ENCODE measurements at regions not wholly inside any gene's neighbourhood (a gene's known extent, or its start where the extent isn't known, plus 50 kb on each side); places are given as distances from the start of the nearest gene placed in this dataset.

GRCh38 chr1:212214325-212214724 is 70.9 kb upstream of the PPP2R5A start:
- H3K4me1 ChIP-seq (replicated peaks in 1 of 2), result no peaks in the 10 kb centered on the region
- 0 to 69% (median 59%) methylated on average over 1 of the region's 1 CpG for WGBS, 4 donors
- TF ChIP-seq CTCF (IDR thresholded peaks at IDR 0.05), result no peak
- no peak for TF ChIP-seq POLR2A (IDR thresholded peaks at IDR 0.05)
- no peak for DNase-seq
- no peaks in the 10 kb centered on the region for H3K9me3 ChIP-seq (replicated peaks in 1 of 3)
- intact Hi-C loops (cut with DNase I), result no loop called here
- no peaks in the 10 kb centered on the region for H3K27me3 ChIP-seq
- H3K27ac ChIP-seq, result no peak overlapping the region
- no peaks in the 10 kb centered on the region for H3K36me3 ChIP-seq (replicated peaks in 1 of 2)
- no peak overlapping the region for H3K4me3 ChIP-seq

- no peak overlapping the region for H3K4me3 ChIP-seq
- intact Hi-C loops (cut with DNase I), result no loop called here
- TF ChIP-seq POLR2A (IDR thresholded peaks at IDR 0.05) (no peak), CTCF (IDR thresholded peaks at IDR 0.05) (no peak)
- no peak overlapping the region for H3K27ac ChIP-seq
- DNase-seq, result no peak
- H3K9me3 ChIP-seq (replicated peaks in 1 of 3), result no peaks in the 10 kb centered on the region
- WGBS, 4 donors, result 86 to 92% (median 88%) methylated on average over 3 of the region's 3 CpGs
- H3K36me3 ChIP-seq (replicated peaks in 1 of 2), result no peaks in the 10 kb centered on the region
- no peaks in the 10 kb centered on the region for H3K27me3 ChIP-seq
- H3K4me1 ChIP-seq (replicated peaks in 1 of 2), result no peaks in the 10 kb centered on the region
Observed at GRCh38 chr1:212215910-212216309, 69.3 kb upstream of the PPP2R5A start.

- H3K4me3 ChIP-seq, result no peak overlapping the region
- intact Hi-C loops (cut with DNase I), result no loop called here
- no peak overlapping the region for H3K27ac ChIP-seq
- H3K27me3 ChIP-seq, result no peaks in the 10 kb centered on the region
- H3K4me1 ChIP-seq (replicated peaks in 1 of 2), result no peaks in the 10 kb centered on the region
- TF ChIP-seq CTCF (IDR thresholded peaks at IDR 0.05) (no peak), POLR2A (IDR thresholded peaks at IDR 0.05) (no peak)
- WGBS, 4 donors, result 75 to 90% (median 83%) methylated on average over 2 to 3 of the region's 3 CpGs
- no peaks in the 10 kb centered on the region for H3K36me3 ChIP-seq (replicated peaks in 1 of 2)
- no peaks in the 10 kb centered on the region for H3K9me3 ChIP-seq (replicated peaks in 1 of 3)
- DNase-seq, result no peak
Observed at GRCh38 chr1:212217633-212218032, 67.6 kb upstream of the PPP2R5A start.

- H3K9me3 ChIP-seq (replicated peaks in 1 of 3), result no peaks in the 10 kb centered on the region
- H3K4me1 ChIP-seq (replicated peaks in 1 of 2), result no peaks in the 10 kb centered on the region
- TF ChIP-seq POLR2A (IDR thresholded peaks at IDR 0.05) (no peak), CTCF (IDR thresholded peaks at IDR 0.05) (no peak)
- DNase-seq, result no peak
- 63 to 79% (median 76%) methylated on average over 4 of the region's 4 CpGs for WGBS, 4 donors
- intact Hi-C loops (cut with DNase I), result no loop called here
- H3K4me3 ChIP-seq, result no peak overlapping the region
- no peak overlapping the region for H3K27ac ChIP-seq
- H3K27me3 ChIP-seq, result no peaks in the 10 kb centered on the region
- no peaks in the 10 kb centered on the region for H3K36me3 ChIP-seq (replicated peaks in 1 of 2)
Observed at GRCh38 chr1:212218065-212218464, 67.1 kb upstream of the PPP2R5A start.
